MV-4-11 (cell line): ENCODE measurements at regions not wholly inside any gene's neighbourhood (a gene's known extent, or its start where the extent isn't known, plus 50 kb on each side); places are given as distances from the start of the nearest gene placed in this dataset.

Experiments used
- DNase-seq: peaks from one replicate; lab custom pipeline; 2025; lab: John Stamatoyannopoulos, UW

DNA sequence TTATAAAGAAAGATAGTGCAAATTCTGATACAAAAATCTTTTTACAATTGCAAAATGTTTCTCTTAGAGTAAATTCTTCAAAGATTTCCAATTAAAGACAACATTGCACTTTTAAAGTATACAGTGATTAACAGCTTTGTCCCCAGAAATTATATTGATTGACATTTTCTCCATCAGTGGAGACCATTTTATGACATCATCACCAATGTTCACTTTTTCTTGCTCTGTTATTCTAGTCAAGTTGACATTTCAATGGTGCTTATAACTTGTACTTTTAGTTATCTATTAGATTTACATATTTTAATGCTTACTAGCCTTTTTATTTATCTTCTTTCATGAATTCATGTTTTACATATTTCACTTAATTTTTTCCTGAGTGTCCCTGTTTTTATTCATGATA is 524.8 kb downstream of the HAO1 start:
- DNase-seq = no peak

GRCh38 chr20:7416382-7416781 is 523.9 kb downstream of the HAO1 start:
- DNase-seq = no peak

GRCh38 chr20:7420345-7420744 is 519.9 kb downstream of the HAO1 start:
- no peak for DNase-seq

DNA sequence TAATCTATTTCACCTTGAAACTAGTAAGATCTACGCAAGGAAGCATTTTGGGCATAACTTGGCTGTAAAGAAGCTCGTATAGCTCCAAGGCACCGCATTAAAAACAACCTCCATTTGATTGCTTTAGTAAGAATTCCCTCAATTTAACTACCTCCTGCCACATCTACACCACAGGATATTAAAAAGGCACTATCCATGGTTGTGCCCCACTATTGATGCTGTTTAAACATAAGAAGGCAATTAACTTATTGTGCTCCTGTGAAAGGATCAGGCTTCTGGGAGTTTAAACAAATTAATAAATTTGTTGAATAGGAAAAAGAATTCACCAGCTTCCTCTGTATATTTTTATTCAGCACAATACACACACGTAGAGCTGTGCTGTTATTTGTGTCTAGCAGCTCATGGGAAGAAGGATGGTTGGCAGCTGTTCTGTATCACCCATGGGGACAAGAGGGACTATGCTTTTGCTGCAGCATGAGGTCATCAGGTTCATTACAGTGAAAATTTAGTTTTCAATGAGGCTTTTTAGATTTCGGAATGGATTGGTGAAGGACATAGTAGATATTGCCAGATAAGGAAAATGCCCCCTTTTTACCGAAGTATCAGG is 513.3 kb downstream of the HAO1 start:
- DNase-seq = no peak

GRCh38 chr20:7428946-7429345 is 511.3 kb downstream of the HAO1 start:
- no peak for DNase-seq

DNA sequence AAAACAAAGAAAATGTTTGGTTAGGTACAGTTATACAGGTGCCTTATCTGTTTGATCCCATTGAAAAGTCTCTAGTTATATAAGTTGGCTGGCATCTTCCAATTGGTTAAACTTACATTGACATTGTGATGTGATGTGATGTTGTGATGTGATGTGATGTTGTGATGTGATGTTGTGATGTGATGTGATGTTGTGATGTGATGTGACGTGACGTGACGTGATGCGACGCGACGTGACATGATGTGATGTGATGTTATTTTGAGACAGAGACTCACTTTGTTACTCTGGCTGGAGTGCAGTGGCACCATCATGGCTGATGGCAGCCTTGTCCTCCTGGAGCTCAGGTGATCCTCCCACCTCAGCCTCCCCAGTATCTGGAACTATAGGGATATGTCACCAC is 507.6 kb downstream of the HAO1 start:
- no peak for DNase-seq

DNA sequence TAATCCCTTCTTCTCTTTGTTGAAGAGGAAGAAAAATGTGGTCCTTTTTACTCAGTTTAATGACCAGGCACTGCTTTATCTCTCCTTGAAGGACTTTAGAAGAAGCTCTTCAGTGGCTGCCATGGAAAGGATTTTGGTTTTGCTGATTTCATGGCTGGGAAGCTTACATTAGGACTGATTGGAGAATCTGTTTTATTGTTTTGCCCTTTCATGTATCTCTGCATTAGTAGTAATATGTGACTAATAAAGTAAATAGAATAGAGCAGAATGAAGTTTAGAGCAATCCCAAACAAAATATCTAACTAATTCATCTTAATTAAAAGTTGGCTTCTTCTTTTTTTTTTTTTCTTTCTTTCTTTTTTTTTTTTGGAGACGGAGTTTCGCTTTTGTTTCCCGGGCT is 502.9 kb downstream of the HAO1 start:
- DNase-seq = no peak

- DNase-seq = no peak
These were observed 491.0 kb downstream of the HAO1 start for GRCh38 chr20:7449269-7449668.

DNA sequence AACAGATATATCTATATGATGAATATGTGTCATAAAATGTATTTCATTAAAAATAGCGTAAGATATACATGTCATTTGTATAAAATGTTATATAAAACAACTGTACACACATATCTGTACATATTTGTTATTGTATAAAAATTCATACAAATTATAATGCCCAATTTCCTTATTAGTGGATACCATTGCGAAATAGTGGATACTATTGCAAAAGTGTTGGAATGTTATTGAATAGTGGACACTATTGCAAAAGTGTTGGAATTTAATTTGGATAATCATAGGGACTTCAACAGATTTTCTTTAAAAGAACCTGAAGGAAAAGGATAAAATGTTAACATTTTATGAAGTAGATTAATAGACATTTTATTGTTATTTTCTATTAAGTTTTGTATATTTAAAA is 487.4 kb downstream of the HAO1 start:
- DNase-seq = no peak

DNA sequence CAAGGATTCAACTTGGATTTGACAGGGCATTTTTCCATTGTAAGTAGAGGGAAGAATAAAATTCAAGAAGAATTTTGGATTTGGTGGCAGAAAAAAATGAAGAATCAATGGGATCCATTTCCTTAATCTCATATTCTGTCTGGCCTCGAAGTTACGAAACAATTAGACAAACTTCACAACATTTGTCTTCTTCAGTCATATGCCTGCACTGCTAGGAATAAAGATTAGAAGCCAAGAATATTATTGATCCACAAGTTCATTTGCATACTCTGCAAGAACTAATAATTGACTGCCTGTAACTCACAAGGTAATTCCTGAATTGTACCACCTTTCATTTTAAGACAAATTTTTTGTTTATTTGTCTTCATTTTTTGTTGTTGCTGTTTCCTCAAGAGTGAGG is 486.2 kb downstream of the HAO1 start:
- DNase-seq = no peak

- no peak for DNase-seq
These were observed 481.8 kb downstream of the HAO1 start for GRCh38 chr20:7458459-7458858.

DNA sequence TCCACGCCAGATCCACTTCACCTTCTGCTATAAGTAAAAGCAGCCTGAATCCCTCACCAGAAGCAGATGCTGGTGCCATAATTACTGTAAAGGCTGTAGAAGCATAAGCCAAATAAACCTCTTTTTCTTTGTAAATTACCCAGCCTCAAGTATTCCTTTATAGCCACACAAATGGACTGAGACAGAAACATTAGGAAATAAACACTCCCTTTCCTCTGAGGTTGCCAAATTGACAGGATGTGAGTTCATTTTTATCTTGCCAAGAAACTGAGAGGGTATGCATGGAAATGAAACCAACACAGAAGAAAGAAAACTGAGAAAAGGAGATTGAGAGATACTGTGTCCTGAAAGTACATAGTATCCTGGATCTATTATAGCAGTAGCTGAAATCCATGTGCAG is 481.2 kb downstream of the HAO1 start:
- DNase-seq = no peak

- DNase-seq = no peak
These were observed 477.0 kb downstream of the HAO1 start for GRCh38 chr20:7463290-7463689.

- no peak for DNase-seq
These were observed 469.3 kb downstream of the HAO1 start for GRCh38 chr20:7470912-7471311.

DNA sequence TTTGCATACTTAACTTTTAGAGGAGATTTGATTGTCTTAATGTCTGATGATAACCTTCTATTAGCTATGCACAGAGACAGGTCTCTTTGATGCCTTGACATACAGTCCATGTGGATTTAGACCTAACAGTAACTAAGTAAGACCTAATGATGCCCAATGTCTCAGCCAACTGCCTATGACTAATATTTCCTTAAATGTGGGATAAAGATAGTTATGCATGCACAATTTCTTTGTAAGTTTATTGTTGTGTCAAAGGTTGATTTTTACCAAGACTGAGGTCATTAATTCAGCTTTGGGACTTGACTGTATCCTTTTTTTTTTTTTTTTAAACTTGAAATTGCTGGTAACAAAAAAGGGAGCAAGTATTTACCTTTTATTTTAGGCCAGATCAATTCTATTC is 450.0 kb downstream of the HAO1 start:
- no peak for DNase-seq

DNA sequence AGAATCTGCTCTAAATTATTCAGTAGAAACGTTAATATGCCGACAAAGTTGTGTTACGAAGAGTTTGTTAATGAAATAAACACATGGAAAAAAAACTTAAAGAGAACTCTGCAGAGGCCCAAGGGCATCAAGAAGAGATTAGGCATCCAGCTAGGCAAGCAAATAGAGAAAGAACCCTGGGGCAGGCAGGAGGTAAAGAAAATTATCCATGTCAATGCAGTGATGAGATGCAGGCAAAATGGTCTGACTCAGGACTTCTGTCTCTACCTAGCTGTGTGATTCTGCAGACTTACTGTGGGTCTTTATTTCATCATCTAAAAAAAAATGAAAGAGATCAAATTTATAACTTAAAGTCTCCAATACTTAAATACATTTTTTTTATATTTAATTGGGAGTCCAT is 448.0 kb downstream of the HAO1 start:
- DNase-seq = no peak

- DNase-seq = no peak
These were observed 446.9 kb downstream of the HAO1 start for GRCh38 chr20:7493311-7493710.

- no peak for DNase-seq
These were observed 443.8 kb downstream of the HAO1 start for GRCh38 chr20:7496394-7496991.

- no peak for DNase-seq
These were observed 442.3 kb downstream of the HAO1 start for GRCh38 chr20:7497985-7498384.

- DNase-seq = no peak
These were observed 441.1 kb downstream of the HAO1 start for GRCh38 chr20:7499201-7499600.

- no peak for DNase-seq
These were observed 440.0 kb downstream of the HAO1 start for GRCh38 chr20:7500231-7500663.

DNA sequence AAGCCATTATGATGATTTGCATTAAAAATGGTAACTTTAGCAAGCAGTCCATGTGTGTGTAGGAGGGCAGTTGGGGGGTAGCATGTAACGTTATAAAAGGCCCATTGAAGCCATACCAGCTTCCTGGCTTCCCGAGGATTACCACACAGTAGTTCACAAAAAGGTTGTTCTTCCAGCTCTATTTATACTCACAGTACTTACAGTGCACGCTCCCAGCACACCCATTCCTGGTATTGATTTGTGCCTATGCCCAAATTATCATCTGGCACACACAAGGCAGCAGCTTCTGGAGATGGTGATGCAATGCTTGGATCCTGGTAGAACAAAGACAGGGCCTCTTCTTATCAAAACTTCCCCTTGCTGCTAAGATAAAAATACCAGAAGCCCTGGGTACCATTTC is 436.8 kb downstream of the HAO1 start:
- DNase-seq = no peak

- DNase-seq = no peak
These were observed 435.0 kb downstream of the HAO1 start for GRCh38 chr20:7505152-7505834.

GRCh38 chr20:7505835-7506221 is 434.4 kb downstream of the HAO1 start:
- no peak for DNase-seq
